ENCODE measurements at regions not wholly inside any gene's neighbourhood (a gene's known extent, or its start where the extent isn't known, plus 50 kb on each side); places are given as distances from the start of the nearest gene placed in this dataset.

DNA sequence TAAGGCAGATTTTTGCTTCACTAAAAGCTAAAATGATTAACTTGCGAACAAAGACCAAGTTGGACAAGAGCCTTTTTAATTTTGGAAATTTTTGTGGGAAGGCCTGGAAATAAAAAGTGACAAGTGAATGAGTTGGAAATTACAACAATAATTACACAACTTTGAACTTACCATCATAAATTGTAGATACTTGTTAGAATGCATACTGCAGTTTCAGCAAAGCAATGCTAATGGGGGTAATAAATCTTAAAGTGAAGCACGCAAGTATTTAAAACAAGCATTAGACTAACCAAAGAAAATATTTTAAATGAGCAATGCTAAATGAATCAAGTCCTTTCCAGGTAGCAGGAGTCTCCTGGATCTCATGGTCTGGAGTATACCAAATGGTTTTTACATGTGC is 83.2 kb upstream of the EYA4 start:
- TF ChIP-seq RFX5 (IDR thresholded peaks at IDR 0.05; ENCODE audit: low read depth, low read length) (no peak), FOS (IDR thresholded peaks at IDR 0.05; ENCODE audit: low read depth, low read length) (no peak), POLR2A (IDR thresholded peaks at IDR 0.05; ENCODE audit: low read depth, low read length) (no peak)

All from IMR-90 (cell line).